ENCODE measurements at regions not wholly inside any gene's neighbourhood (a gene's known extent, or its start where the extent isn't known, plus 50 kb on each side); places are given as distances from the start of the nearest gene placed in this dataset.

DNA sequence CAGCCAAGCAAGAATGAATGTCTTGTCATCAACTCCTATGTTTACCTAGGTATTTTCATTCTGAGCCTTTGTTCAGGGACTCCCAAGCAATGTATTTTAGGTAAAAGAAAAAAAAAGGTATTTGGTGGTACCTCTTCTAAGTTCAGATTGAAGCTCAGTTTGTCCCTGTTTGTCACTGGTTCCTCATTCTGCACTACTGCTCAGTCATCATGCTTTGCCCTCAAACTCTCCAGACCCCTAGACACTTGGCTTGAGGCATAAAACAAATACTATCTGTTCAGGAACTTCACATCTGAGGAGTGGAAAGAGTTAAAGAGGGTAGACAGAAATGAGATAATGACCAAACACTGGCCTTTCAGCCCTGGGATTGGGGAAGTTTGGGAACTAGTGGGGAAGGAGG lies 163.6 kb upstream of the HNRNPA3 start:
- TF ChIP-seq, protein P1, sequence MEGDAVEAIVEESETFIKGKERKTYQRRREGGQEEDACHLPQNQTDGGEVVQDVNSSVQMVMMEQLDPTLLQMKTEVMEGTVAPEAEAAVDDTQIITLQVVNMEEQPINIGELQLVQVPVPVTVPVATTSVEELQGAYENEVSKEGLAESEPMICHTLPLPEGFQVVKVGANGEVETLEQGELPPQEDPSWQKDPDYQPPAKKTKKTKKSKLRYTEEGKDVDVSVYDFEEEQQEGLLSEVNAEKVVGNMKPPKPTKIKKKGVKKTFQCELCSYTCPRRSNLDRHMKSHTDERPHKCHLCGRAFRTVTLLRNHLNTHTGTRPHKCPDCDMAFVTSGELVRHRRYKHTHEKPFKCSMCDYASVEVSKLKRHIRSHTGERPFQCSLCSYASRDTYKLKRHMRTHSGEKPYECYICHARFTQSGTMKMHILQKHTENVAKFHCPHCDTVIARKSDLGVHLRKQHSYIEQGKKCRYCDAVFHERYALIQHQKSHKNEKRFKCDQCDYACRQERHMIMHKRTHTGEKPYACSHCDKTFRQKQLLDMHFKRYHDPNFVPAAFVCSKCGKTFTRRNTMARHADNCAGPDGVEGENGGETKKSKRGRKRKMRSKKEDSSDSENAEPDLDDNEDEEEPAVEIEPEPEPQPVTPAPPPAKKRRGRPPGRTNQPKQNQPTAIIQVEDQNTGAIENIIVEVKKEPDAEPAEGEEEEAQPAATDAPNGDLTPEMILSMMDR (CRISPR knock-in tag; IDR thresholded peaks at IDR 0.05), result no peak
- TF ChIP-seq EEA1 (CRISPR knock-in tag; IDR thresholded peaks at IDR 0.05; ENCODE audit: borderline replicate concordance), result no peak
- TF ChIP-seq, protein P2, sequence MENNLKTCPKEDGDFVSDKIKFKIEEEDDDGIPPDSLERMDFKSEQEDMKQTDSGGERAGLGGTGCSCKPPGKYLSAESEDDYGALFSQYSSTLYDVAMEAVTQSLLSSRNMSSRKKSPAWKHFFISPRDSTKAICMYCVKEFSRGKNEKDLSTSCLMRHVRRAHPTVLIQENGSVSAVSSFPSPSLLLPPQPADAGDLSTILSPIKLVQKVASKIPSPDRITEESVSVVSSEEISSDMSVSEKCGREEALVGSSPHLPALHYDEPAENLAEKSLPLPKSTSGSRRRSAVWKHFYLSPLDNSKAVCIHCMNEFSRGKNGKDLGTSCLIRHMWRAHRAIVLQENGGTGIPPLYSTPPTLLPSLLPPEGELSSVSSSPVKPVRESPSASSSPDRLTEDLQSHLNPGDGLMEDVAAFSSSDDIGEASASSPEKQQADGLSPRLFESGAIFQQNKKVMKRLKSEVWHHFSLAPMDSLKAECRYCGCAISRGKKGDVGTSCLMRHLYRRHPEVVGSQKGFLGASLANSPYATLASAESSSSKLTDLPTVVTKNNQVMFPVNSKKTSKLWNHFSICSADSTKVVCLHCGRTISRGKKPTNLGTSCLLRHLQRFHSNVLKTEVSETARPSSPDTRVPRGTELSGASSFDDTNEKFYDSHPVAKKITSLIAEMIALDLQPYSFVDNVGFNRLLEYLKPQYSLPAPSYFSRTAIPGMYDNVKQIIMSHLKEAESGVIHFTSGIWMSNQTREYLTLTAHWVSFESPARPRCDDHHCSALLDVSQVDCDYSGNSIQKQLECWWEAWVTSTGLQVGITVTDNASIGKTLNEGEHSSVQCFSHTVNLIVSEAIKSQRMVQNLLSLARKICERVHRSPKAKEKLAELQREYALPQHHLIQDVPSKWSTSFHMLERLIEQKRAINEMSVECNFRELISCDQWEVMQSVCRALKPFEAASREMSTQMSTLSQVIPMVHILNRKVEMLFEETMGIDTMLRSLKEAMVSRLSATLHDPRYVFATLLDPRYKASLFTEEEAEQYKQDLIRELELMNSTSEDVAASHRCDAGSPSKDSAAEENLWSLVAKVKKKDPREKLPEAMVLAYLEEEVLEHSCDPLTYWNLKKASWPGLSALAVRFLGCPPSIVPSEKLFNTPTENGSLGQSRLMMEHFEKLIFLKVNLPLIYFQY (CRISPR knock-in tag; IDR thresholded peaks at IDR 0.05; ENCODE audit: borderline replicate concordance), result no peak
- TF ChIP-seq DMAP1 (CRISPR knock-in tag; IDR thresholded peaks at IDR 0.05), result no peak
- TF ChIP-seq ZFP90 (CRISPR knock-in tag; IDR thresholded peaks at IDR 0.05; ENCODE audit: borderline replicate concordance), result no peak
- TF ChIP-seq PAWR (CRISPR knock-in tag; IDR thresholded peaks at IDR 0.05; ENCODE audit: borderline replicate concordance), result no peak
- TF ChIP-seq JUN (CRISPR knock-in tag; IDR thresholded peaks at IDR 0.05), result no peak
- TF ChIP-seq ELK4 (CRISPR knock-in tag; IDR thresholded peaks at IDR 0.05; ENCODE audit: borderline replicate concordance), result no peak
- TF ChIP-seq KDM5B (CRISPR knock-in tag; IDR thresholded peaks at IDR 0.05; ENCODE audit: borderline replicate concordance), result no peak
- no peak for TF ChIP-seq ZSCAN12 (CRISPR knock-in tag; IDR thresholded peaks at IDR 0.05)
- TF ChIP-seq ZNF292 (CRISPR knock-in tag; IDR thresholded peaks at IDR 0.05; ENCODE audit: borderline replicate concordance, low read depth), result no peak

Measured in HepG2 (cell line).